GM21447 (cell line): ENCODE measurements at regions not wholly inside any gene's neighbourhood (a gene's known extent, or its start where the extent isn't known, plus 50 kb on each side); places are given as distances from the start of the nearest gene placed in this dataset.
"Not testable (repeated sequence)": the region's sequence is repeated elsewhere in the genome, so short reads cannot be mapped to it uniquely, and the experiment has no call there.

ENCODE experiments used
- ATAC-seq: cut with Tn5 transposase; IDR thresholded peaks from one replicate; pipeline ENCODE4 v1.9.1; 2021; ENCODE audit not compliant: unreplicated experiment

DNA sequence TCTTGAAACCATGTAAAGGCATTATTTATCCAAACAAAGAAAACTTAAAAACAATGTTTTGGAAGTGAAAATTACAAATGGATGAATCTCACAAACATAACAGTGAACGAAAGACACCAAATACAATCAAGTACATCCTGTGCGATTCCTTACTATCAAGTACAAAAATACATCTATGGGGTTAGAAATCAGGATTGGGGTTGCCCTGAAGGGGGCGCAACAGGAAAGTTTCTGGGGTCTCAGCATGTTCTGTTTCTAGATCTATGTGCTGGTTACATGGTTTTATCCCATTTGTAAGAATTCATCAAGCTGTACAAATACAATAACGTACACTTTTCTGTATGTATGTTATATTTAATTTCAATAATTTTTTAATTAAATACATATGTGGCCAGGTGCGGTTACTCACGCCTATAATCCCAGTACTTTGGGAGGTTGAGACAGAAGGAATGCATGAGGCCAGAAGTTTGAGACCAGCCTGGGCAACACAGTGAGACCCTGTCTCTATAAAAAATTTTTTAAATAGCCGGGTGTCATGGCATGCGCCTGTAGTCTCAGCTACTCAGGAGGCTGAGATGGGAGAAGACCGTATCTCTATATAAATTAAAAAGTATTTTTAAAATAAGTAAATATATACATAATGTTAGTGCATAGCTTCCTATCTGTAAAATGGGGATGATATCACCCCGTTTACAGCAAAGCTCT lies 121.5 kb upstream of the SOD1 start:
- ATAC-seq = no peak

DNA sequence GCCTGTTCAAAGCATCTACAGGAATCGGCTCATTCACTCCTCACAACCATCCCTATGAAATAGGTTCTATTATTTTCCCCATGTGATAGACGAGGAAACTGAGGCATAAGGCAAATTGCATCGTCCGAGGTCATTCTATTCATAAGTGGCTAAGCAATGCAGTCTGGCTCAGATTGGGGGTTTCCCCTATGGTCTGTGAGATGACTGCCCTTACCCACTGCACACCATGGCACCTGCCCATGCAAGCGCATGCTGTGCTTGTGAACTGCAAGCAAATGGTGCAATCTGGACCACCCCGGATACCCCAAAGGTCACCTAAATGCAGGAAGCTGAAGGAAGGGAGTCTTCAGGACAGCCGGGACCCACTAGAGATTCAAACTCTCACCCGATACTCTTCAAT lies 123.4 kb upstream of the SOD1 start:
- no peak for ATAC-seq

DNA sequence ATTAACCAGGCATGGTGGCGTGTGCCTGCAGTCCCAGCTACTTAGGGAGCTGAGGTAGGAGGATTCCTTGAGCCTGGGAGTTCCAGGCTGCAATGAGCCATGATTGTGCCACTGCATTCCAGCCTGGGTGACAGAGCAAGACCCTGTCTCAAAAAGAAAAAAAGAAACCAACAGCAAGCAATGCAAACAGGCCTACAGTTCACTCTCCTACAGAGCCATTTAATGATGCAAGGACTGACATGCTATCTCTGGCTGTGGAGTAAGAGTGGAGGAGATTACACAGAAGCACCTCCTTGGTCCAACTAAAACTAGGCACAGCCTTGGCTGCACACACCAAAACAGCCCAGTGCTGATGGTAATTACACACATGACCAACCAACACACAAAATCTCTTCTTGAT lies 127.5 kb upstream of the SOD1 start:
- ATAC-seq = no peak

DNA sequence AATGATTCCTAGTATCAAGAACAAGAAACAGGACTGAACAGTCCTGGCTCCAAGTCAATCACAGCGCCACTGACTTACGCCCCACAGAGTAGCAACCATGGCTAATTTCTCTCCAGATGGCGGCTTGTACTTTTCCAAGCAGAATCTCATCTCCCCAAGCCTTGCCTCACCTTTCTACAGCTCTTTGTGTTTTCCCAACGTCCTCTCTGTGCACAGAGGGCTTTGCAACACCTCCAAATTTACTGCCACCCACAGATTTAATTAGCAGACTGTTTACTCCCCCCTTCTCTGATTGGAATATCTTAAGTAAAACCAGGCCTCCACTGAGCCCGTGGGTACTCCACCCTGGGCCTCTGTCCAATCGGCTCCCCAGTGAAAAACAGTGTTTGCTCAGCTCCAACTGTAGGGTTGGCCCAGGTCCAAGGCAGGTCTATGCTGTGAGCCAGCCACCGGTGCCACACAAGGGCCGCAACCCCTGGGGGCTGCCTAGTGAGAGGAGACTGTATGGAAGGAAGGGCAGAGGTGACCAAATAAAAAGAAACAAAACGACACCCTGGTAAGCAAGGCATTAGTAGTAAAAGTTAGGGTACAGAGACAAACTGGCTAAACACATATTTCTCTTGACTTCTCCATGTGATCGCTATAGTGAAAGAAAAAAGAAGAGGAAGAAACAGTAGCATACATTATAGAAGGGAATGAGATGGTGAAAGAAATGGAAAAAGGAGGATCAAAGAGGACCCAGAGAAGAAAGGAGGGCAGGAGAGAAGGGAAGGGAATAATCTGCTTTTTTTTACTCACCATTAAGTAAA lies 128.4 kb upstream of the SOD1 start:
- no peak for ATAC-seq

DNA sequence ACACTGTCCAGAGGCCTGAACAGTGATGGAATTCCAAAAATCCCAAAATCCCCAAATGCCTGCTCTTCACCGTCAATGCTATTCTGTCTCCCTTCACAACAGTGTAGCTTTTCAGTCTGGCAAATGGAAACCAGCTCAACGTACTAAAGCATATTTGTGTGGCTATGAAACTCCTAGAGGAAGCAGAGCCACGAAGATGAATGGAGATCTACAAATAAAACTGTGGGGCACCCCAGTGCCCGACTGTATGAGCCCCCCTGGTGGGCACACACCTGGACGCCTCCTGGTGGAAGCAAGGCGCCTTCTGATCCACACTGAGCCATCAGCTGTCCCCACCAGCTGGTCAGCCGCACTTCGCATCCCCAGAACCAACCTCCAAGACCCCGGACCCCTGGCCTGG lies 129.1 kb upstream of the SOD1 start:
- ATAC-seq = no peak

DNA sequence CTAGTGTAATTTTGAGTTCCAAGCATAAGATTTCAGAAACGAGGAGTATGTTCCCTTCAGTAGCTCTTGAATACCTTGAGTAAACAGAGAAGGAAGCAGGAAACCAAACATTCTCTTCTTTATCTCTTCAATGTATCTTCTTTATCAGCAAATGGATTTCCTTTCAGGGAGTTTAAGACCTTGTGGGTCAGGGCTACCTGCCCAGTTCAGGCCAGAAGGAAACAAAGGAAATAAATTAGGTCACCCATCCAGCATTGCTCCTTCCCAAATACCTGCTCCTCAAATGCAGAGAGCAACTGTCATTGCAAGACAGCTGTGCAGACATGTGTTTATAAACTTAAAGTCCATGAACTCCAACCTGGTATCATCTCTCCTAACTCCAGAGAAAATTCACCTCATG lies 130.1 kb upstream of the SOD1 start:
- no peak for ATAC-seq

GRCh38 chr21:31526040-31526439 lies 133.5 kb upstream of the SOD1 start:
- ATAC-seq = no peak

DNA sequence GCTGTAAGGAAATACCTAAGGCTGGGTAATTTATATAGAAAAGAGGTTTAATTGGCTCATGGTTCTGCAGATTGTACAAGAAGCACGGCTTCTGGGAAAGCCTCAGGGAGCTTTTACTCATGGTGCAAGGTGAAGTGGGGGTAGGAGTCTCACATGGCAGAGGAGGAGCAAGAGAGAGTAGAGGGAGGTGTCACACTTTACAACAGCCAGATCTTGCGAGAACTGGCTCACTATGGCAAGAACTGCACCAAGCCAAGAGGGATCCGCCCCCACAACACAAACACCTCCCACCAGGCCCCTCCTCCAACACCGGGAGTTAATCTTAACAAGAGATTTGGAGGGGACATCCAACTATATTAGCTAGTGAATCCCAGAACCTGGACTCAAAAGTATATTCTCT lies 135.4 kb upstream of the SOD1 start:
- no peak for ATAC-seq

- no peak for ATAC-seq
Observed at GRCh38 chr21:31521515-31521914, 138.0 kb upstream of the SOD1 start.

- no peak for ATAC-seq
Observed at GRCh38 chr21:31520561-31521098, 138.9 kb upstream of the SOD1 start.

DNA sequence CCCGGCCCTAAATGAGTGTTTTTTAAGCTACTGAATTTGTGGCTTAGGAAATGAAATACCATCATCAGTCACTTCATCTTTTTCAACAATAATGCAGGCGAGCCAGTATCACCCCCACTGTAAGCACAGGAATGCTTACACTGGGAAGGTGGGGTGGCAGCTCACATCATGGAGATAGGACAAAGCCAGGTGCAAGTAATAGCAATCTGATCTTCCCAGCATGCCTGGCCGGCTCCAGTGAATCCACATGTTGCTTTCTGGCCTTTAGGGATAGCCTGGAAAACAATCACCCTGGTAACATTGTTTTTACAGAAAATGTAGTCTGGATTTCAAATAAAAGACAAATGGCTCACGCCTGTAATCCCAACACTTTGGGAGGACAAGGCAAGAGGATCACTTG lies 140.9 kb upstream of the SOD1 start:
- no peak for ATAC-seq

GRCh38 chr21:31517664-31518414 lies 141.7 kb upstream of the SOD1 start:
- no peak for ATAC-seq

DNA sequence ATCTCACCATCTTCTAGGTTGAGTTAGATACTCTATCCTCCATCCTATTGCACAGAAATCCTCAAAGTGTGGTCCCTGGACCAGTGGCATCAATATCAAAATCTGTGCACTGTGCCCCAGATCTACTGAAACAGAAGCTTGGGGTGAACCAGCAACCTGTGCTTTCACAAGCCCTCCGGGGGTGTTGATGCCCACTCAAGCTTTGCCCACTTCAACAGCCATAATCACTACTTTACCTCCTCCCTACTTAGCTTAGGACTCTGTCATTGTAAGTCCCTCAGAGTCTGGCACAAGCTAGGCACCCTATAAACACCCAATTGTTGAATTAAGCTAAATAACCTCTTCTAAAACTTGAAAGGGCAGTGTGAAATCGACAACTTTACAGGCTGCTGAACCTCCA lies 144.2 kb upstream of the SOD1 start:
- ATAC-seq = no peak

DNA sequence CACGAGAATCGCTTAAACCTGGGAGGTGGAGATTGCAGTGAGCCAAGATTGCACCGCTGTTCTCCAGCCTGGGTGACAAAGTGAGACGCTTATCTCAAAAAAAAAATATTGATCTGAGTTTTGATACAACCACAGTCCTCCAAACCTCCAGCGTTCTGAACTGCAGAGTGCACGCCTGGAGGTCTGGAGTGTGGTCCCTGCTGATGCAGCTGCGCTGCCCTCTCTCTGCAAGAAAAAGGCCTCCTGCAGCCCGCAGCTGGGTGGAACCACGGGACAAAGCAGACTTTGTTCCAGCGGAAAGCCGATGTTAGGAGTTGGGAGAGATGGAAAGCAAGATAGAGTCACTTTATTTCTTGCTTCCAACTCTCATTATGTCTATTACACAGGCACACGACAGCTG lies 144.9 kb upstream of the SOD1 start:
- no peak for ATAC-seq

DNA sequence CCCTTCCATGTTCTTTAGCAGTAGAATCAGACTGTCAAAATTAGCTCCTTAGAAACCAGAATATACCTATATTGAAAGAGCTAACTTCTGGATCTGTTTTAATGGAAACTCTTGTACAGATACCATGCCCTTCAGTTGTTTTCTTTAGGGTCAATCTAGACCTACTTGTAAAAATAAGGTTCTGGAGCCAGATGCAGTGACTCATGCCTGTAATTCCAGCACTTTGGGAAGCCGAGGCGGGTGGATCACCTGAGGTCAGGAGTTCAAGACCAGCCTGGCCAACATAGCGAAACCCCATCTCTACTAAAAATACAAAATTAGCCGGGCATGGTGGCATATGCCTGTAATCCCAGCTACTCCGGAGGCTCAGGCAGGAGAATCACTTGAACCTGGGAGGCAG lies 146.0 kb upstream of the SOD1 start:
- not testable (repeated sequence) for ATAC-seq

- ATAC-seq = not testable (repeated sequence)
Observed at GRCh38 chr21:31511999-31512398, 147.5 kb upstream of the SOD1 start.

GRCh38 chr21:31511258-31511657 lies 148.2 kb upstream of the SOD1 start:
- no peak for ATAC-seq

DNA sequence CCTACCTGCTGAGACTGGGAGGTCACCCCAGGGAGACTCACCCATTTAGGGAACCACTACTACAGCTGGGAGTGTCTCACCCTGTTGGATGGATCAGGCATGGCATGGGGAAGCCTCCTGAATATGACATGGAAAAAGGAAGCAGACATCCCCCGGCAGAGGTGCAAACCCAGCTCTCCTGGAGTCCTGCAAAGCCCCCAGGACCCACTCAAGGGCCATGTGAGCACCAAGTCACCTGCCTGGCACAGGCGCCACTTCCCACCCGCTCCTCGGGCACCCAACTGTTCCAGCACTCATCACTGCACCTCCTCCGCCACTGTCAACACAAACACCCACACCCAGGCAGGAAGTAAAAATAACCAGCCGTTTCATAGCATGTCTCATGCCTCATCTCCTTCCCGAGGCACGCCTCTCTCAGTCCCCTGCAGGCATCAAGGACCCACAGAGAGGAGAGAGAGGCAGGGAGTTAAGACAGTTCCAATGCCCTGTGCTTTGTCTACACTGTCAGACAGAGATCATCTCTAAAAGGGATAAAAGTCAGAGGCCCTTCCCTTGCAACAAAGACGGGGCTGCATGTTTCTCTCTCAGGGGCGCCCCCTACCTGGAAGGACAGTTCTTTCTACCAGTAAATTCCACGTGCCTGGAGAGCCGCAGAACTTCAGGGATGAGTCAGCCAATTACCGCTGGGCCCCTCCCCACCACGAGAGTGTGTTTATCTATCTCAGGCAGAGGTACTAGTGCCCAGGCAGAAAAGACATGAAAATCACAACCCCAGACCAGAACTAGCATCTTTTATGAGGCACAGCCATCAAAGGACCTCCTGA lies 150.1 kb upstream of the SOD1 start:
- no peak for ATAC-seq

DNA sequence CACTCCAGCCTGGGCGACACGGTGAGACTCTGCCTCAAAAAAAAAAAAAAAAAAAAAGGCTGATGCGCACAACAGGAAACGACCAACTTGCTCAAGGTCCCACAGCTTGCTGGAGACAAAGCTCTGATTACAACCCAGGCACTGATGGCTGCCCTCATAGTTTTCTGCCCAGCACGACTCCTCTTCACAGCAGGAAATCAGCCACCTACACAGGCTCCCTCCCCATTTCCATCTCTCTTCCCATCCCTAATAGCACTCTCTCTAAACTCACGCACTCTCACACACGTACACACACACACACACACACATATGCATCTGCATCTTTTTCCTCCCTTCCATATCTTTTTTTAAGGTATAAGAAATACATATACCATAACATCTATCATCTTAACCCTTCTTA lies 153.5 kb upstream of the SOD1 start:
- no peak for ATAC-seq

DNA sequence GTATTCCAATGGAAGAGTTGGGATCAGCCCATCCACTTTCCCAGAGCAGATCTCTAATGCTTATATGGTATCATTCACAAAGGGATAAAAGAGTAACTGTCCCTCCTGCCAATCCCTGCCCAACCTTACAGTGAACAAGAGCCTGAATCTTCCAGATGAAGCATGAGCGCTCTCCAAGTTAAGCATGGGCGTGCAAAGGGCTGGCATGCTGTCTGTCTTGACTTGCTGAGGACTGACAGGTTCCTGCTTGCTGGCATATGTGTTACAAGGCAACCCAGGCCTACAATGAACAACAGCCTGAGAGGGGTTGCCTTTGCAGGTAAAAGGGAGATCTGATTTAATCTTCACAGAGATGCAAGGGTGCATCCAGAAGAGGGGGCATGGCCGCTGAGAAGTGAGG lies 155.6 kb upstream of the SOD1 start:
- no peak for ATAC-seq

DNA sequence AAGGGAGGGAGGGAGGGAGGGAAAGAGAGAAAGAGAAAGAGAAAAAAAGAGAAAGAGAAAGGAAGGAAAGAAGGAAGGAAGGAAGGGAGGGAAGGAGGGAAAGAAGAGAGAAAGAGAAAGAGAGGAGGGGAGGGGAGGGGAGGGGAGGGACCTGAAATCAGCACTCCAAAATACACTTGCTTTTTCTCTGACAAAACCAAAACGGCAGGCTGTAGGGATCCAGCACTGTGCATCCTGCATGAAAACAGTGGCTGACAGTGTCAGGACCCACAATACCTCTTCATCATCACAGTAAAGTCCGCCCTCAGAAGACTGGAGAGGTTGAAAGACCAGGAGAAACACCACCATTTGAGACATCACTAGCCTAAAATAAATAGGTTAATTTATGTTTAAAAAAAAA lies 156.0 kb upstream of the SOD1 start:
- ATAC-seq = no peak
